ENCODE measurements at regions not wholly inside any gene's neighbourhood (a gene's known extent, or its start where the extent isn't known, plus 50 kb on each side); places are given as distances from the start of the nearest gene placed in this dataset.

DNA sequence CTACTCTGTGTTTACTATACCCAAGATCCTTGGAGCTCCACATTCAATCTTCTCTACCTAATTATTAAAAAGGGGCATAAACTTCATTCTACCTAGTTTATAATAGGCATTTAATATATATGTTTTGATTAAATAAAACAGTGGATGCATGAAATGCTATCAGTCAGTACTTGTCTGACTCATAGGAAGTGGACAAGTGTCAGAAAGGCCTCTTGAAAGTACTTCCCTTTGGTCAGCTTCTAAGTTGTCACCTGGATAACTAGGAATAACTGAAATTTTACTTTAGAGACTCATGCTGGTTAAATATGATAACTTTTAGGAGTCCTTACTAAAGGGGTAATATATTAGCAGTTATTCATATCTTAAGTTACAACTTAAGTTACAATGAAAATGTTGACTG is 329.8 kb downstream of the KLF5 start:
- DNase-seq = no peak
- H3K27me3 ChIP-seq (ENCODE audit: control insufficient read depth in 1 of 2, insufficient read depth in 1 of 2, low read length in 2 of 2) = no peaks in the 10 kb centered on the region
- H3K9ac ChIP-seq (ENCODE audit: low read length) = no peak overlapping the region
- no peak overlapping the region for H3K4me2 ChIP-seq (ENCODE audit: low read length, poor library complexity, severe bottlenecking)
- no peak overlapping the region for H2BK12ac ChIP-seq (ENCODE audit: low read length in 2 of 2)
- H3K14ac ChIP-seq (ENCODE audit: low read length in 2 of 2) = no peak overlapping the region
- H3K23ac ChIP-seq (ENCODE audit: low read length in 2 of 2) = no peak overlapping the region
- H3K36me3 ChIP-seq (ENCODE audit: control insufficient read depth in 1 of 2, insufficient read depth in 2 of 2, low read depth in 1 of 2, low read length in 2 of 2) = no peaks in the 10 kb centered on the region
- no peak overlapping the region for H2AFZ ChIP-seq (ENCODE audit: low read depth, low read length)
- no peak overlapping the region for H2BK15ac ChIP-seq (ENCODE audit: low read depth, poor library complexity, severe bottlenecking)
- peaks cover 4% of the 10 kb centered on the region for H3K9me3 ChIP-seq (ENCODE audit: control insufficient read depth, low read length)
- H4K91ac ChIP-seq (ENCODE audit: low read length) = no peak overlapping the region
- H3K4me3 ChIP-seq (ENCODE audit: insufficient read depth in 1 of 2, low read depth in 1 of 2, low read length in 2 of 2) = no peak overlapping the region
- H2BK5ac ChIP-seq (ENCODE audit: low read depth, low read length, poor library complexity, severe bottlenecking) = no peak overlapping the region
- no peak overlapping the region for H3K18ac ChIP-seq (ENCODE audit: low read depth in 1 of 2, low read length in 2 of 2)
- no peak overlapping the region for H2AK5ac ChIP-seq (ENCODE audit: low read length, severe bottlenecking)
- H3K4me1 ChIP-seq (ENCODE audit: control insufficient read depth, insufficient read depth, low read depth, low read length) = no peaks in the 10 kb centered on the region
- H3K27ac ChIP-seq (ENCODE audit: low read length, poor library complexity, severe bottlenecking) = no peak overlapping the region
- no peak overlapping the region for H4K8ac ChIP-seq (ENCODE audit: low read length)
- no peak overlapping the region for H2BK120ac ChIP-seq (ENCODE audit: low read depth, low read length)
- H3K79me1 ChIP-seq (replicated peaks; ENCODE audit: low read length, poor library complexity, severe bottlenecking) = no peaks in the 10 kb centered on the region
- no peak overlapping the region for H3K4ac ChIP-seq (ENCODE audit: low read depth in 1 of 2, low read length in 2 of 2)

DNA sequence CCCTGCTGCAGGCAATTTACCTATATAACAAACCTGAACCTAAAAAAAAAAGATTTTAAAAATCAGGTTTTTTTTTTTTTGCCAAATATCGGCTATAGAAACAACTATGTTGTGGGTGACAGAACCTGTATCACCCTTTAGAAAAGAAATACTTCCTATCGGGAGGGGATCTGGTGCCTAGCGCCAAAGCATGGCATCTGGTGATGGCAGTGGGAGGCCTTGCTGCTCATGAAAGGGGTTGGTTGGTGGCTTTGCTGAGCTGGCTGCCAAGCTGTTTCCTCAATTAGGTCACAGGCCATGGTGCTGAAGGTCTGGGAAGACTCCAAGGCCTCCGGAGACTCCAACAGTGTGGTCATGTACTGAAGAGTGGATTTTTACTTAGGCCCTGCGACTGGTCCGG is 328.5 kb downstream of the KLF5 start:
- no peak overlapping the region for H3K4me2 ChIP-seq (ENCODE audit: low read length, poor library complexity, severe bottlenecking)
- no peak overlapping the region for H2BK15ac ChIP-seq (ENCODE audit: low read depth, poor library complexity, severe bottlenecking)
- H2AK5ac ChIP-seq (ENCODE audit: low read length, severe bottlenecking) = no peak overlapping the region
- H4K91ac ChIP-seq (ENCODE audit: low read length) = no peak overlapping the region
- DNase-seq = no peak
- H3K9ac ChIP-seq (ENCODE audit: low read length) = no peak overlapping the region
- no peak overlapping the region for H3K4me3 ChIP-seq (ENCODE audit: insufficient read depth in 1 of 2, low read depth in 1 of 2, low read length in 2 of 2)
- no peak overlapping the region for H4K8ac ChIP-seq (ENCODE audit: low read length)
- no peak overlapping the region for H2BK12ac ChIP-seq (ENCODE audit: low read length in 2 of 2)
- peaks cover 4% of the 10 kb centered on the region for H3K9me3 ChIP-seq (ENCODE audit: control insufficient read depth, low read length)
- H3K18ac ChIP-seq (ENCODE audit: low read depth in 1 of 2, low read length in 2 of 2) = no peak overlapping the region
- H3K79me1 ChIP-seq (replicated peaks; ENCODE audit: low read length, poor library complexity, severe bottlenecking) = no peaks in the 10 kb centered on the region
- no peaks in the 10 kb centered on the region for H3K36me3 ChIP-seq (ENCODE audit: control insufficient read depth in 1 of 2, insufficient read depth in 2 of 2, low read depth in 1 of 2, low read length in 2 of 2)
- H3K27ac ChIP-seq (ENCODE audit: low read length, poor library complexity, severe bottlenecking) = no peak overlapping the region
- WGBS = 95% methylated on average over 5 of the region's 6 CpGs
- no peaks in the 10 kb centered on the region for H3K4me1 ChIP-seq (ENCODE audit: control insufficient read depth, insufficient read depth, low read depth, low read length)
- H2BK120ac ChIP-seq (ENCODE audit: low read depth, low read length) = no peak overlapping the region
- H2BK5ac ChIP-seq (ENCODE audit: low read depth, low read length, poor library complexity, severe bottlenecking) = no peak overlapping the region
- H3K27me3 ChIP-seq (ENCODE audit: control insufficient read depth in 1 of 2, insufficient read depth in 1 of 2, low read length in 2 of 2) = no peaks in the 10 kb centered on the region
- H3K23ac ChIP-seq (ENCODE audit: low read length in 2 of 2) = no peak overlapping the region
- no peak overlapping the region for H3K4ac ChIP-seq (ENCODE audit: low read depth in 1 of 2, low read length in 2 of 2)
- no peak overlapping the region for H2AFZ ChIP-seq (ENCODE audit: low read depth, low read length)
- no peak overlapping the region for H3K14ac ChIP-seq (ENCODE audit: low read length in 2 of 2)

DNA sequence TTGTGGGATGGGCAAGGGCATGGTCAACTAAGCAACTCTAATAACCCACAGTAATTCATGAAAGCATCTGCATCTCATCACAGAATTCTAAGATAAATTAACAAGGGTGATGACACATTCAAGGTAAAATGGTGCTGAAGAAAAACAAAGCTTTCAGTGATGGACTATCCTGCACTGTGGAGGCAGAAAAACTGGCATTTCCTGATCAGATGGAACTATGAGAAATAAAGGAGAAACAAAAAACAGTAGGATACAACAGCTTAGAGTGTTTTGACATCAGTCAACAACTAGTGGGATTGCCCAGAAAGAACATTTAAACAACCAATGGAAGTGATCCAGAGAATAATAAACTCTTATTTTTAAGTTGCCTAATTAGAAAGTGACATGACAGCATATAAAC is 327.0 kb downstream of the KLF5 start:
- no peak overlapping the region for H3K4me2 ChIP-seq (ENCODE audit: low read length, poor library complexity, severe bottlenecking)
- H3K14ac ChIP-seq (ENCODE audit: low read length in 2 of 2) = no peak overlapping the region
- no peak for DNase-seq
- no peak overlapping the region for H3K9ac ChIP-seq (ENCODE audit: low read length)
- H3K4me1 ChIP-seq (ENCODE audit: control insufficient read depth, insufficient read depth, low read depth, low read length) = no peaks in the 10 kb centered on the region
- no peaks in the 10 kb centered on the region for H3K36me3 ChIP-seq (ENCODE audit: control insufficient read depth in 1 of 2, insufficient read depth in 2 of 2, low read depth in 1 of 2, low read length in 2 of 2)
- no peak overlapping the region for H2BK120ac ChIP-seq (ENCODE audit: low read depth, low read length)
- H3K4me3 ChIP-seq (ENCODE audit: insufficient read depth in 1 of 2, low read depth in 1 of 2, low read length in 2 of 2) = no peak overlapping the region
- H3K18ac ChIP-seq (ENCODE audit: low read depth in 1 of 2, low read length in 2 of 2) = no peak overlapping the region
- H2BK15ac ChIP-seq (ENCODE audit: low read depth, poor library complexity, severe bottlenecking) = no peak overlapping the region
- no peak overlapping the region for H3K23ac ChIP-seq (ENCODE audit: low read length in 2 of 2)
- H4K8ac ChIP-seq (ENCODE audit: low read length) = no peak overlapping the region
- H2AFZ ChIP-seq (ENCODE audit: low read depth, low read length) = no peak overlapping the region
- H3K79me1 ChIP-seq (replicated peaks; ENCODE audit: low read length, poor library complexity, severe bottlenecking) = no peaks in the 10 kb centered on the region
- H3K9me3 ChIP-seq (ENCODE audit: control insufficient read depth, low read length) = peaks cover 4% of the 10 kb centered on the region
- H3K4ac ChIP-seq (ENCODE audit: low read depth in 1 of 2, low read length in 2 of 2) = no peak overlapping the region
- no peaks in the 10 kb centered on the region for H3K27me3 ChIP-seq (ENCODE audit: control insufficient read depth in 1 of 2, insufficient read depth in 1 of 2, low read length in 2 of 2)
- H2BK12ac ChIP-seq (ENCODE audit: low read length in 2 of 2) = no peak overlapping the region
- no peak overlapping the region for H4K91ac ChIP-seq (ENCODE audit: low read length)
- no peak overlapping the region for H2BK5ac ChIP-seq (ENCODE audit: low read depth, low read length, poor library complexity, severe bottlenecking)
- no peak overlapping the region for H2AK5ac ChIP-seq (ENCODE audit: low read length, severe bottlenecking)
- no peak overlapping the region for H3K27ac ChIP-seq (ENCODE audit: low read length, poor library complexity, severe bottlenecking)

DNA sequence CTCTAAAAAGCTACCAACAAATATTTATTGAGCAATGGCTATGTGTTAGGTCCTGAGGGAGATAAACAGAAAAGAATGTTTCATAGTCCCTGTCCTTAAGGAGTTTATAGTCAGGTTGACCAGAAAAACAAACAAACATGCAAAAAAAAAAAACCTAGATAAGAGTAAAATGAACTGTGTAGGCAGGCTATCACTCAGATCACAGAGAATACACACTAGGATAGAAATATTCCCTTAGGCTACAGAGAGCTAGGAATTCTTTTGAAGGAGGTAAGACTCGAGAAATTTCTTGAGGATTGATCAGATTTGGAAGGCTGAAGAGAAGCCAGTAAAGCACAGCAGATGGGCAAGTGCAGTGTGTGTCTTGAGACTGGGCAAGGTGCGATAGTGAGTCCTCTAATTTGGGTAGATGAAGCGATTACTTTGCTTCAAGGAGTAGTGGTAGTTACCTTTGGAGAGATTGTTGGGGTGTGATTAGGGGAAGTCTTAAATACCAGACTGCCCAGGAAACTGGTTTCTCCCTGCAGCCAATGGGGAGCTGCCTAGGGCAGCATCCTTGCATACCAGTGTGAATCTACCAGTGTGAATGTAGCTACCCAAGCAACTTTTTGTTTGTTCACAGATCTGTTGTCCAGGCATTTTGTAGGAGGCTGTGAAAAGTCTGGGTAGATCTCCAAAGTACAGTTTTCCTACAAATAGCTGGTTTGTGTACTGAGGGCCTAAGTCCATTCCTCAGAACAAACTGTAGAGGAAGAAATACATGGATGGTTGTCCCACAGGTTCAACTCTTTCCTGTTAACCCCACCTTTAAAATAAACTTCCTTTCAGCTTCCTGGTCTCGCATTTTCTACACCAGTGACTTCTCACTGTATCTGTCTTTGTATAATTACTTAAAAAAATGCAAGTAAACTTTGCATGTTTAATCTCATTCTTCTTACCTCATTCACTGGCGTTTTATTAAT is 314.1 kb downstream of the KLF5 start:
- no peaks in the 10 kb centered on the region for H3K79me1 ChIP-seq (replicated peaks; ENCODE audit: low read length, poor library complexity, severe bottlenecking)
- no peak overlapping the region for H2AK5ac ChIP-seq (ENCODE audit: low read length, severe bottlenecking)
- peaks cover 11% of the 10 kb centered on the region for H3K9me3 ChIP-seq (ENCODE audit: control insufficient read depth, low read length)
- no peak overlapping the region for H2AFZ ChIP-seq (ENCODE audit: low read depth, low read length)
- H2BK12ac ChIP-seq (ENCODE audit: low read length in 2 of 2) = no peak overlapping the region
- 78% methylated on average over 5 of the region's 5 CpGs for WGBS
- no peak overlapping the region for H4K91ac ChIP-seq (ENCODE audit: low read length)
- H3K4me1 ChIP-seq (ENCODE audit: control insufficient read depth, insufficient read depth, low read depth, low read length) = no peaks in the 10 kb centered on the region
- H3K4me3 ChIP-seq (ENCODE audit: insufficient read depth in 1 of 2, low read depth in 1 of 2, low read length in 2 of 2) = no peak overlapping the region
- H2BK15ac ChIP-seq (ENCODE audit: low read depth, poor library complexity, severe bottlenecking) = no peak overlapping the region
- no peaks in the 10 kb centered on the region for H3K36me3 ChIP-seq (ENCODE audit: control insufficient read depth in 1 of 2, insufficient read depth in 2 of 2, low read depth in 1 of 2, low read length in 2 of 2)
- no peak for DNase-seq
- no peak overlapping the region for H3K23ac ChIP-seq (ENCODE audit: low read length in 2 of 2)
- H4K8ac ChIP-seq (ENCODE audit: low read length) = no peak overlapping the region
- H3K14ac ChIP-seq (ENCODE audit: low read length in 2 of 2) = no peak overlapping the region
- no peak overlapping the region for H3K4ac ChIP-seq (ENCODE audit: low read depth in 1 of 2, low read length in 2 of 2)
- no peak overlapping the region for H3K18ac ChIP-seq (ENCODE audit: low read depth in 1 of 2, low read length in 2 of 2)
- H3K27ac ChIP-seq (ENCODE audit: low read length, poor library complexity, severe bottlenecking) = no peak overlapping the region
- no peak overlapping the region for H3K9ac ChIP-seq (ENCODE audit: low read length)
- H2BK120ac ChIP-seq (ENCODE audit: low read depth, low read length) = no peak overlapping the region
- no peak overlapping the region for H2BK5ac ChIP-seq (ENCODE audit: low read depth, low read length, poor library complexity, severe bottlenecking)
- no peak overlapping the region for H3K4me2 ChIP-seq (ENCODE audit: low read length, poor library complexity, severe bottlenecking)
- H3K27me3 ChIP-seq (ENCODE audit: control insufficient read depth in 1 of 2, insufficient read depth in 1 of 2, low read length in 2 of 2) = no peaks in the 10 kb centered on the region

Data from mesenchymal stem cell (in vitro differentiated cells and primary cell).